ENCODE measurements at regions not wholly inside any gene's neighbourhood (a gene's known extent, or its start where the extent isn't known, plus 50 kb on each side); places are given as distances from the start of the nearest gene placed in this dataset.

GRCh38 chr4:84309191-84309590 is 189.9 kb downstream of the NKX6-1 start:
- TF ChIP-seq CHD1 (IDR thresholded peaks at IDR 0.05; ENCODE audit: low read length), result no peak
- no peak for TF ChIP-seq TCF7 (IDR thresholded peaks at IDR 0.05; ENCODE audit: borderline replicate concordance)
- TF ChIP-seq NRF1 (conservative IDR thresholded peaks at IDR 0.05 in 1 of 2, IDR thresholded peaks at IDR 0.05 in 1 of 2), result no peak

Measured in K562 (cell line).